HEK293T (cell line): ENCODE measurements at regions not wholly inside any gene's neighbourhood (a gene's known extent, or its start where the extent isn't known, plus 50 kb on each side); places are given as distances from the start of the nearest gene placed in this dataset.

Source experiments
- CTCF ChIA-PET: fragments of 350-600 bp; formaldehyde crosslinking; extraction: SDS; loops from one replicate; lab custom pipeline; 2021; ENCODE audit warnings: antibody characterized with exemption, inconsistent platforms; lab: Yijun Ruan, JAX
- POLR2A ChIA-PET: fragments of 350-600 bp; formaldehyde crosslinking; extraction: SDS; loops from one replicate; lab custom pipeline; 2020; ENCODE audit warnings: antibody characterized with exemption, inconsistent platforms; lab: Yijun Ruan, JAX
- DNase-seq: peaks from one replicate; pipeline ENCODE4 v3.0.0; 2012; ENCODE audit warnings: mixed read lengths; ENCODE audit errors: extremely low spot score
- ARNT ChIP-seq: fragments of 450-650 bp; IDR thresholded peaks from 2 replicates; pipeline ENCODE4 v1.6.1; 2017; ENCODE audit warnings: mild to moderate bottlenecking
- BHLHE40 ChIP-seq: fragments of 450-650 bp; IDR thresholded peaks from 2 replicates; pipeline ENCODE4 v1.6.1; 2016; ENCODE audit warnings: mild to moderate bottlenecking, moderate library complexity, borderline replicate concordance
- CTBP1 ChIP-seq: fragments of 450-650 bp; IDR thresholded peaks from 2 replicates; pipeline ENCODE4 v1.6.1; 2016; ENCODE audit warnings: borderline replicate concordance
- ELF4 ChIP-seq: fragments of 450-650 bp; IDR thresholded peaks from 2 replicates; pipeline ENCODE4 v1.6.1; 2017; ENCODE audit warnings: antibody characterized with exemption
- FOXA1 ChIP-seq: fragments of 450-650 bp; IDR thresholded peaks from 2 replicates; pipeline ENCODE4 v1.6.1; 2016; ENCODE audit warnings: mild to moderate bottlenecking
- FOXK2 ChIP-seq: fragments of 450-650 bp; IDR thresholded peaks from 2 replicates; pipeline ENCODE4 v1.6.1; 2016; ENCODE audit warnings: mild to moderate bottlenecking
- FOXM1 ChIP-seq: fragments of 450-650 bp; IDR thresholded peaks from 2 replicates; pipeline ENCODE4 v1.6.1; 2017; ENCODE audit warnings: mild to moderate bottlenecking, borderline replicate concordance
- HDGF ChIP-seq: fragments of 450-650 bp; IDR thresholded peaks from 2 replicates; pipeline ENCODE4 v1.6.1; 2017; ENCODE audit warnings: antibody characterized with exemption, borderline replicate concordance
- L3MBTL2 ChIP-seq: fragments of 450-650 bp; conservative IDR thresholded peaks from 2 replicates; pipeline ENCODE4 v1.6.1; 2016; ENCODE audit warnings: mild to moderate bottlenecking
- LEF1 ChIP-seq: fragments of 450-650 bp; IDR thresholded peaks from 2 replicates; pipeline ENCODE4 v1.6.1; 2017; ENCODE audit warnings: mild to moderate bottlenecking, borderline replicate concordance
- NFRKB ChIP-seq: fragments of 450-650 bp; IDR thresholded peaks from 2 replicates; pipeline ENCODE4 v1.6.1; 2016; ENCODE audit warnings: mild to moderate bottlenecking, moderate library complexity
- PKNOX1 ChIP-seq: fragments of 450-650 bp; IDR thresholded peaks from 2 replicates; pipeline ENCODE4 v1.6.1; 2016
- SP1 ChIP-seq: fragments of 450-650 bp; IDR thresholded peaks from 2 replicates; pipeline ENCODE4 v1.6.1; 2017
- SUZ12 ChIP-seq: fragments of 450-650 bp; IDR thresholded peaks from 2 replicates; pipeline ENCODE4 v1.6.1; 2016; ENCODE audit warnings: mild to moderate bottlenecking
- TARDBP ChIP-seq: fragments of 450-650 bp; IDR thresholded peaks from 2 replicates; pipeline ENCODE4 v1.6.1; 2016
- ZNF384 ChIP-seq: fragments of 450-650 bp; IDR thresholded peaks from 2 replicates; pipeline ENCODE4 v1.6.1; 2016

GRCh38 chr6:40958738-40959137 lies 80.3 kb downstream of the UNC5CL start:
- no peak for DNase-seq
- TF ChIP-seq SP1 (no peak), BHLHE40 (no peak), LEF1 (no peak), ZNF384 (no peak), L3MBTL2 (no peak), HDGF (no peak), ELF4 (no peak), FOXA1 (no peak), SUZ12 (no peak), FOXM1 (no peak), NFRKB (no peak), PKNOX1 (no peak), ARNT (no peak)
- POLR2A ChIA-PET = no interaction called here
- CTCF ChIA-PET = no interaction called here

- no peak for DNase-seq
- POLR2A ChIA-PET = no interaction called here
- no peak for TF ChIP-seq L3MBTL2
- no peak for TF ChIP-seq TARDBP
- no peak for TF ChIP-seq NFRKB
- TF ChIP-seq BHLHE40 = no peak
- TF ChIP-seq ARNT = no peak
- no peak for TF ChIP-seq PKNOX1
- no peak for TF ChIP-seq SUZ12
- no peak for TF ChIP-seq FOXM1
- TF ChIP-seq HDGF = no peak
- TF ChIP-seq ELF4 = no peak
- no peak for TF ChIP-seq CTBP1
- no peak for TF ChIP-seq FOXK2
- TF ChIP-seq ZNF384 = no peak
- CTCF ChIA-PET = no interaction called here
Observed at GRCh38 chr6:40957616-40958492, 81.2 kb downstream of the UNC5CL start.

GRCh38 chr6:40956936-40957335 lies 82.1 kb downstream of the UNC5CL start:
- POLR2A ChIA-PET = no interaction called here
- no peak for DNase-seq
- TF ChIP-seq SUZ12 (no peak), BHLHE40 (no peak), HDGF (no peak), LEF1 (no peak), SP1 (no peak)
- CTCF ChIA-PET = interaction anchor here (0.6 kb wide), 1 partner anchor 63 kb away, joined by 3 read pairs; no protein-coding TSS in a partner anchor

- POLR2A ChIA-PET = no interaction called here
- DNase-seq = no peak
Observed at GRCh38 chr6:40955178-40955545, 83.9 kb downstream of the UNC5CL start.

GRCh38 chr6:40954446-40955177 lies 84.4 kb downstream of the UNC5CL start:
- CTCF ChIA-PET = no interaction called here
- POLR2A ChIA-PET = no interaction called here
- no peak for TF ChIP-seq LEF1
- no peak for TF ChIP-seq SUZ12
- TF ChIP-seq FOXA1 = no peak
- no peak for TF ChIP-seq L3MBTL2
- TF ChIP-seq CTBP1 = no peak
- TF ChIP-seq ZNF384 = no peak
- TF ChIP-seq ELF4 = no peak
- TF ChIP-seq TARDBP = no peak
- TF ChIP-seq FOXK2 = no peak
- no peak for TF ChIP-seq NFRKB
- no peak for TF ChIP-seq PKNOX1
- no peak for TF ChIP-seq ARNT
- TF ChIP-seq BHLHE40 = no peak
- TF ChIP-seq SP1 = no peak
- no peak for TF ChIP-seq HDGF
- TF ChIP-seq FOXM1 = no peak
- no peak for DNase-seq

More at GRCh38 chr6:40955178-40955545, 83.9 kb downstream of the UNC5CL start:
- CTCF ChIA-PET = no interaction called here
- TF ChIP-seq BHLHE40 (no peak), CTBP1 (no peak), TARDBP (no peak), L3MBTL2 (no peak), NFRKB (no peak), SUZ12 (no peak), HDGF (no peak), FOXM1 (no peak), FOXA1 (no peak), ARNT (no peak), LEF1 (no peak), ELF4 (no peak), SP1 (no peak)

GRCh38 chr6:40953486-40953885 lies 85.5 kb downstream of the UNC5CL start:
- no peak for DNase-seq
- CTCF ChIA-PET = no interaction called here
- TF ChIP-seq ARNT (no peak), L3MBTL2 (no peak), ELF4 (no peak), SUZ12 (no peak), TARDBP (no peak), LEF1 (no peak), CTBP1 (no peak), FOXM1 (no peak), ZNF384 (no peak), FOXK2 (no peak), PKNOX1 (no peak), NFRKB (no peak), BHLHE40 (no peak), SP1 (no peak)
- POLR2A ChIA-PET = no interaction called here
